Natural killer cell treated with Interleukin-12 subunit alpha and Interleukin-12 subunit beta and Interleukin-15 and Interleukin-18, amount 100 ng/mL, for 72 hours (primary cell): ENCODE measurements at regions not wholly inside any gene's neighbourhood (a gene's known extent, or its start where the extent isn't known, plus 50 kb on each side); places are given as distances from the start of the nearest gene placed in this dataset.

Experiments used
- ATAC-seq, 2 donors: fragments of 150-1000 bp; cut with Tn5 transposase in 1 of 2; sonication (Bioruptor Pico), chemical (Tn5 transposase) in 1 of 2; 2 replicates each; pipeline ENCODE4 v1.10.0; 2021
- DNase-seq: peaks from one replicate; pipeline ENCODE4 v3.0.0; 2022; ENCODE audit warnings: low spot score
- H3K27ac Mint-ChIP-seq, 2 donors: 1 replicate in 1 of 2; 2 replicates in 1 of 2; pipeline ENCODE4 v1.8.0; 2022; ENCODE audit warnings: mixed read lengths in 2 of 2, mild to moderate bottlenecking in 1 of 2, moderate library complexity in 1 of 2
- H3K27me3 Mint-ChIP-seq, 2 donors: 1 replicate in 1 of 2; 2 replicates in 1 of 2; pipeline ENCODE4 v1.8.0; 2022; ENCODE audit warnings: mixed read lengths in 2 of 2
- H3K36me3 Mint-ChIP-seq: one replicate; pipeline ENCODE4 v1.8.0; 2022; ENCODE audit warnings: mixed read lengths
- H3K4me1 Mint-ChIP-seq, 2 donors: 1 replicate in 1 of 2; 2 replicates in 1 of 2; pipeline ENCODE4 v1.8.0; 2022; ENCODE audit warnings: low read depth in 2 of 2, mixed read lengths in 2 of 2, mild to moderate bottlenecking in 1 of 2
- H3K4me3 Mint-ChIP-seq: one replicate; pipeline ENCODE4 v1.8.0; 2022; ENCODE audit warnings: mixed read lengths
- H3K9me3 Mint-ChIP-seq: 2 replicates; pipeline ENCODE4 v1.8.0; 2022; ENCODE audit warnings: mixed read lengths

DNA sequence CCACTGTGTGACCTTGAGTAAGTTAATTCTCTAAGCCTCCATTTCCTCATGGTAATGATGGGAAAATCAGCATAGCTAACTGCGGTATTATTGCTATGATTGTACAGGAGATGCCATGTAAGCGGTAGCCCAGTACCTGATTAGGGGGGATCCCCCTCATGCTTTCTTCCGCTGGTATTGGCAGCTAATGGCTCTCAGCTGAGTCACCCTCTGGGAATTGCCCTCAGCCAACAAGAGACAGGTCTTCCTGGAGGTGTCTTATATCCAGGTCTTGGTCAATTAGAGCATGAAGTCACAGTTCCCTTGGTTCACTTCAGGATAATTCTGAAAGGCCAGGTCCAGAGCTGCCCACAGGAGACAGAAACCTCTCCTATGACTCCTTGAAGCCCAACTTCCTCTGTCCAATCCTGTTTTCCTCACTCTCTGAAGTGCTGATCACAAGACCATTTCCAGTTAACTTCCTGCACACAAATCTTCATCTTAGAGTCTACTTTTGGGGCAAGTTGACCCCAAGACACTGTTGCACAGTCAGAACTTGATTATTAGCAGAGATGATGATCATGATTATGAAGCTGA is 724.7 kb upstream of the ZNF385D start:
- H3K4me1 Mint-ChIP-seq = no peaks in the 10 kb centered on the region
- H3K36me3 Mint-ChIP-seq = no peaks in the 10 kb centered on the region
- H3K27me3 Mint-ChIP-seq = no peaks in the 10 kb centered on the region
- peaks cover 7% of the 10 kb centered on the region for H3K9me3 Mint-ChIP-seq
- no peak overlapping the region for H3K27ac Mint-ChIP-seq
- no peak for DNase-seq
- H3K4me3 Mint-ChIP-seq = no peak overlapping the region
- ATAC-seq = no peak

- Mint-ChIP-seq H3K9me3 (peaks cover 7% of the 10 kb centered on the region), H3K4me1 (no peaks in the 10 kb centered on the region), H3K27ac (no peak overlapping the region), H3K27me3 (no peaks in the 10 kb centered on the region), H3K36me3 (no peaks in the 10 kb centered on the region), H3K4me3 (no peak overlapping the region)
- no peak for DNase-seq
- no peak for ATAC-seq
Observed at GRCh38 chr3:22476976-22477375, 726.0 kb upstream of the ZNF385D start.

- no peaks in the 10 kb centered on the region for H3K36me3 Mint-ChIP-seq
- no peaks in the 10 kb centered on the region for H3K4me1 Mint-ChIP-seq
- no peaks in the 10 kb centered on the region for H3K27me3 Mint-ChIP-seq
- H3K27ac Mint-ChIP-seq = no peak overlapping the region
- no peak for ATAC-seq
- no peak for DNase-seq
- H3K4me3 Mint-ChIP-seq = no peak overlapping the region
- peaks cover 4% of the 10 kb centered on the region for H3K9me3 Mint-ChIP-seq
Observed at GRCh38 chr3:22485954-22486353, 717.2 kb upstream of the UBE2E2 start.

- DNase-seq = no peak
- H3K27me3 Mint-ChIP-seq = no peaks in the 10 kb centered on the region
- H3K36me3 Mint-ChIP-seq = no peaks in the 10 kb centered on the region
- no peak overlapping the region for H3K4me3 Mint-ChIP-seq
- no peaks in the 10 kb centered on the region for H3K4me1 Mint-ChIP-seq
- peaks cover 10% of the 10 kb centered on the region for H3K9me3 Mint-ChIP-seq
- H3K27ac Mint-ChIP-seq = no peak overlapping the region
- no peak for ATAC-seq
Observed at GRCh38 chr3:22490747-22491146, 712.4 kb upstream of the UBE2E2 start.

DNA sequence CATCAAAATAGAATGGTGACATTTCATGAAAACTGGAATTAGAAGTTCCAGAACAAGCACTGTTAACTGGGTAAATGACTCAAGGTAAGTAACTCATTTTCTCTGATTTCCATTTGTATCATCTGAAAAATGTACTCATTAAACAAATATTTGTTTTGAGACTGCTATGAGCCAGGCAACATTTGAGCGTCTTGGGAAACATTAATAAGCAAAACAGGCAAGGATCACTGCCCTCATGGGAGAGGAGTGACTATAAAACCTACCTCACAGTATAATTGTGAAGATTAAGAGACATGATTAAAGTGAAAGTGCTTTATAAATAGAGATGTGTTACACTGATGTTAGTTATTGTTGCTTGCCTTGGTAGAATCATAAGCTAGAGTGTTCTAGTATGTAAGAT is 711.8 kb upstream of the UBE2E2 start:
- no peak overlapping the region for H3K27ac Mint-ChIP-seq
- no peaks in the 10 kb centered on the region for H3K36me3 Mint-ChIP-seq
- H3K4me1 Mint-ChIP-seq = no peaks in the 10 kb centered on the region
- peaks cover 10% of the 10 kb centered on the region for H3K9me3 Mint-ChIP-seq
- DNase-seq (no peak), ATAC-seq (no peak)
- H3K27me3 Mint-ChIP-seq = no peaks in the 10 kb centered on the region
- no peak overlapping the region for H3K4me3 Mint-ChIP-seq

DNA sequence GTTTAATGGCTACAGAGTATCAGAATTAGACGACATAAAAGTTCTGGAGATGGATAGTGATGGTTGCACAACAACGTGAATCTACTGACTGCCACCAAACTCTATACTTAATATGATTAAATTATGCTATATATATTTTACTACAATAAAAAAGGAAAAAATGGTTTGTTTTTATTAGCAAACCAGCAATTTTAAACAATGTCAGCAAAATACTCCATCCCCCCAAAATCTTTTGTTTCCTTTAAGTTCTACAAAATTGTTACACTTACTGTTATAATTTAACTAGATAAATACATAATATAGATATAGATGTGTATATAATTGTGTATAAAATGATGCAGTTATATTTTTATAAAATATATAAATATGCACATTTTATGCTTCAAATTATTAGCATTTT is 710.8 kb upstream of the UBE2E2 start:
- Mint-ChIP-seq H3K9me3 (peaks cover 17% of the 10 kb centered on the region), H3K4me3 (no peak overlapping the region), H3K27me3 (no peaks in the 10 kb centered on the region), H3K4me1 (no peaks in the 10 kb centered on the region), H3K27ac (no peak overlapping the region), H3K36me3 (no peaks in the 10 kb centered on the region)
- DNase-seq = no peak
- no peak for ATAC-seq

- no peaks in the 10 kb centered on the region for H3K4me1 Mint-ChIP-seq
- no peaks in the 10 kb centered on the region for H3K36me3 Mint-ChIP-seq
- H3K9me3 Mint-ChIP-seq = peaks cover 28% of the 10 kb centered on the region
- no peak for DNase-seq
- H3K27ac Mint-ChIP-seq = no peak overlapping the region
- H3K4me3 Mint-ChIP-seq = no peak overlapping the region
- ATAC-seq = no peak
- no peaks in the 10 kb centered on the region for H3K27me3 Mint-ChIP-seq
Observed at GRCh38 chr3:22495241-22495640, 707.9 kb upstream of the UBE2E2 start.

- no peak for DNase-seq
- Mint-ChIP-seq H3K4me1 (no peaks in the 10 kb centered on the region), H3K4me3 (no peak overlapping the region), H3K27me3 (no peaks in the 10 kb centered on the region), H3K27ac (no peak overlapping the region), H3K9me3 (peaks cover 26% of the 10 kb centered on the region), H3K36me3 (no peaks in the 10 kb centered on the region)
- ATAC-seq = no peak
Observed at GRCh38 chr3:22495791-22496190, 707.3 kb upstream of the UBE2E2 start.

GRCh38 chr3:22496641-22497040 is 706.5 kb upstream of the UBE2E2 start:
- ATAC-seq = no peak
- Mint-ChIP-seq H3K27me3 (no peaks in the 10 kb centered on the region), H3K4me1 (no peaks in the 10 kb centered on the region), H3K4me3 (no peak overlapping the region), H3K27ac (no peak overlapping the region), H3K36me3 (no peaks in the 10 kb centered on the region), H3K9me3 (peaks cover 21% of the 10 kb centered on the region)
- no peak for DNase-seq

DNA sequence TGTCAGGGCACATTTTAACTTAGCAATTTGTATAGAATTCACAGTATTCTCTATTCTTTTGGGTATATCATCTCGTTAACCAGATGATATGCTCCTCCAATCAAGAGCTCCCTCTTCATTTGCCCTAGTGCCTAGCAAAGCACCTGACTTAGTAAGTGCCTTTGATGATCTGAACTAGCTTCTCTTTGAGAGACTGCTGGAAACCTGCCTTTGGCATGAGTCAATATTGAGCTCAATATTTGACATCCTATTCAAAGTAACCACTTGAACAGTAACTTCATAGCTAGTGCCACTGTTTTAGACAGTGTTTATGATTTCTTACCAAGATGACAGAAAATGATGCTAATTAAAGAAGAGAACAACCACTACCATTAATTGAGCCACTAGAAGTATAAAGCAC is 696.3 kb upstream of the UBE2E2 start:
- DNase-seq = no peak
- Mint-ChIP-seq H3K27me3 (no peaks in the 10 kb centered on the region), H3K9me3 (peaks cover 13% of the 10 kb centered on the region), H3K4me3 (no peak overlapping the region), H3K27ac (no peak overlapping the region), H3K4me1 (no peaks in the 10 kb centered on the region), H3K36me3 (peaks cover 3% of the 10 kb centered on the region)
- ATAC-seq = no peak

GRCh38 chr3:22507709-22508108 is 695.4 kb upstream of the UBE2E2 start:
- Mint-ChIP-seq H3K9me3 (peaks cover 8% of the 10 kb centered on the region), H3K27ac (no peak overlapping the region), H3K4me1 (no peaks in the 10 kb centered on the region), H3K4me3 (no peak overlapping the region), H3K36me3 (no peaks in the 10 kb centered on the region), H3K27me3 (no peaks in the 10 kb centered on the region)
- ATAC-seq = no peak
- no peak for DNase-seq

DNA sequence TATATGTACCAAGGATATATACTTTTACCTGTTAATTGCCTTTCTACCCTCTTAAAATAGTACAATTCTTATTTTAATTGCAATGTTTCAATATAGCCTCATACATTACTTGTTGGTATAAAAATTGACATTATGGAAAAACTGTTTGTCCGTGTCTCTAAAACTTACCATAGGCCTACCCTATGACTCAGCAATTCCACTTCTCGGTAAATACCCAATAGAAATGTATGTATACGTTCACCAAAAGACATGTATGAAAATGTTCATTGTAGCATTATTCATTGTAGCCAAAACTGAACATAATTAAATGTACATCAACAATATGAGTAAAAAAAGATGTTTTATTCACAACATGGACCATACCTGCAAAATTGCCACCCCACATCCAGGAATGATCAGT is 679.2 kb upstream of the UBE2E2 start:
- Mint-ChIP-seq H3K36me3 (no peaks in the 10 kb centered on the region), H3K27ac (no peak overlapping the region), H3K27me3 (no peaks in the 10 kb centered on the region), H3K9me3 (peaks cover 9% of the 10 kb centered on the region), H3K4me3 (no peak overlapping the region), H3K4me1 (no peaks in the 10 kb centered on the region)
- no peak for ATAC-seq
- DNase-seq = no peak

- Mint-ChIP-seq H3K36me3 (no peaks in the 10 kb centered on the region), H3K4me3 (no peak overlapping the region), H3K4me1 (no peaks in the 10 kb centered on the region), H3K27ac (no peak overlapping the region), H3K27me3 (no peaks in the 10 kb centered on the region), H3K9me3 (peaks cover 6% of the 10 kb centered on the region)
- ATAC-seq (no peak), DNase-seq (no peak)
Observed at GRCh38 chr3:22526266-22526837, 676.8 kb upstream of the UBE2E2 start.

DNA sequence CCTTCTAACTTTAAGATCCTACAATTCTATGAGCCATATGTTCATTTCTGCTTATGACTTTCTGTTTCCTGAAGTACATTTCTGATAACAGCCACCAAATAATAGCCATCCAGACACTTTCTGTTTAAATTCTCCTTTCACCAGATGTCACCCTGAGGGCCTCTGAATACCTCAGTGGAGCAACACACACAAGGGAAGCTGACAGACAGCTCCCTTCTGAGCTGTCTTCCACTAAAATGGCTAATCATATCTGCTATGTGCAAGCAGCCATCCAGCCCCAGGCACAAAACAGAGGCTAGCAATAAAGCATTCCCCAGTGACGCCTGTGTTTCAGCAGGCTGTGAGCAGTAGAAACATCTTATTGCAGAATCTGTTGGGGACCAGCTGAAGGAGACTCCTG is 666.6 kb upstream of the UBE2E2 start:
- no peak for DNase-seq
- H3K4me1 Mint-ChIP-seq = no peaks in the 10 kb centered on the region
- H3K4me3 Mint-ChIP-seq = no peak overlapping the region
- H3K9me3 Mint-ChIP-seq = no peaks in the 10 kb centered on the region
- H3K36me3 Mint-ChIP-seq = no peaks in the 10 kb centered on the region
- H3K27me3 Mint-ChIP-seq = no peaks in the 10 kb centered on the region
- ATAC-seq = no peak
- no peak overlapping the region for H3K27ac Mint-ChIP-seq

DNA sequence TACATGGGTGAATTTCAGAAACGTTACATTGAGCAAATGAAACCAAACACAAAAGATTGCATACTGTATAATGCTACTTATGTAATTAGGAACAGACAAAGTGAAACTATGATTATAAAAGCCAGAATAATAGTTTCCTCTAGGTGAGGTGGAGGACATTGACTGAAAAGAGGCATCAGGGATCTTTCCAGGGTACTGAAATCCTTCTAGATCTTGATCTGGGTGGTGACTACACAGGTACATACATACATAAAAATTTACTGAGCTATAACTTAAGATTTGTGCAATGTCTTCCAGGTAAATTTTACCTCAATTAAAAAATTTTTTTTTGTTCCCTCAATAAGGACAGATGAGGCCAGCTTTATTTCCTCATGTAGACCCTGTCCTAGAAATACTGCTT is 665.6 kb upstream of the UBE2E2 start:
- Mint-ChIP-seq H3K4me3 (no peak overlapping the region), H3K36me3 (no peaks in the 10 kb centered on the region), H3K9me3 (no peaks in the 10 kb centered on the region), H3K27me3 (no peaks in the 10 kb centered on the region), H3K4me1 (no peaks in the 10 kb centered on the region), H3K27ac (no peak overlapping the region)
- no peak for DNase-seq
- no peak for ATAC-seq
